ENCODE measurements at regions not wholly inside any gene's neighbourhood (a gene's known extent, or its start where the extent isn't known, plus 50 kb on each side); places are given as distances from the start of the nearest gene placed in this dataset.

DNA sequence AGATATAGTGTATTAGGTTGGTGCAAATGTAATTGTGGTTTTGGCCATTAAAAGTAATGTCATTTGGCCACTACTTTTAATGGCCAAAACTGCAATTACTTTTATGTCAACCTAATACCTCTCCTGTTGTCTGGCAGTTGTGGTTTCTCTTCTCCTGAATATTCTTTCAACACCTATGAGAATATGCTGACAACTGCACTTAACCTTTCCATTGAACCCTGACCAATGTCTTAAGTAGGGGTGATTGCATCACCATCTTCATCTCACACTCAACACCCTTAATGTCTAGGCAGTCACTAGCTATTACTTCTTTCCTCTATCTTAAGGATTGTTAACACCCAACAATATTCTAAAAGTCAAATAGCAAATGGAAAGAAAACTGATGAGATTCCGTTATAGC, 200.5 kb upstream of the HSF2 start:
- Histone ChIP-seq H3K27me3 (ENCODE audit: control insufficient read depth in 1 of 2, insufficient read depth in 2 of 2, low read length in 2 of 2) (no peaks in the 10 kb centered on the region; a peak in 1 of 5 replicates), H3K79me2 (ENCODE audit: insufficient read depth, low read length) (no peaks in the 10 kb centered on the region), H3K9ac (ENCODE audit: insufficient read depth, low read depth, low read length) (no peak overlapping the region), H3K36me3 (replicated peaks in 1 of 2; ENCODE audit: control insufficient read depth in 1 of 2, insufficient read depth in 2 of 2, low read length in 2 of 2) (no peaks in the 10 kb centered on the region), H3K4me1 (ENCODE audit: insufficient read depth, low read length) (no peaks in the 10 kb centered on the region), H3K9me3 (ENCODE audit: low read length) (no peaks in the 10 kb centered on the region), H3K27ac (ENCODE audit: extremely low read length, insufficient read depth, low read length) (no peak overlapping the region), H4K20me1 (ENCODE audit: insufficient read depth, low read length) (no peaks in the 10 kb centered on the region), H2AFZ (ENCODE audit: low read length) (no peak overlapping the region), H3K4me3 (replicated peaks in 1 of 3; ENCODE audit: insufficient read depth in 1 of 3, low read depth in 2 of 3, low read length in 3 of 3) (no peak overlapping the region), H3K4me2 (ENCODE audit: low read depth, low read length) (no peak overlapping the region)
- in situ Hi-C loops (cut with HindIII; ENCODE audit: extremely low pct_ligation_motif_present, low pct_unique_long_range_greater_than_20kb), result no loop called here
- ChIA-PET CTCF (ENCODE audit: low intra/inter-chr PET ratio, low total read pairs) (no interaction called here), POLR2A (no interaction called here)
- WGBS (ENCODE audit: low lambda C conversion rate), result 0% methylated on average over 1 of the region's 1 CpG
- intact Hi-C loops (cut with micrococcal nuclease; ENCODE audit: unreplicated experiment), result no loop called here
- ATAC-seq, result no peak
- BruUV-seq (replicated peaks), result no TSS peak
- no peak for FAIRE-seq
- DNase-seq (ENCODE audit: low spot score), result no peak
- TF ChIP-seq, protein P1, sequence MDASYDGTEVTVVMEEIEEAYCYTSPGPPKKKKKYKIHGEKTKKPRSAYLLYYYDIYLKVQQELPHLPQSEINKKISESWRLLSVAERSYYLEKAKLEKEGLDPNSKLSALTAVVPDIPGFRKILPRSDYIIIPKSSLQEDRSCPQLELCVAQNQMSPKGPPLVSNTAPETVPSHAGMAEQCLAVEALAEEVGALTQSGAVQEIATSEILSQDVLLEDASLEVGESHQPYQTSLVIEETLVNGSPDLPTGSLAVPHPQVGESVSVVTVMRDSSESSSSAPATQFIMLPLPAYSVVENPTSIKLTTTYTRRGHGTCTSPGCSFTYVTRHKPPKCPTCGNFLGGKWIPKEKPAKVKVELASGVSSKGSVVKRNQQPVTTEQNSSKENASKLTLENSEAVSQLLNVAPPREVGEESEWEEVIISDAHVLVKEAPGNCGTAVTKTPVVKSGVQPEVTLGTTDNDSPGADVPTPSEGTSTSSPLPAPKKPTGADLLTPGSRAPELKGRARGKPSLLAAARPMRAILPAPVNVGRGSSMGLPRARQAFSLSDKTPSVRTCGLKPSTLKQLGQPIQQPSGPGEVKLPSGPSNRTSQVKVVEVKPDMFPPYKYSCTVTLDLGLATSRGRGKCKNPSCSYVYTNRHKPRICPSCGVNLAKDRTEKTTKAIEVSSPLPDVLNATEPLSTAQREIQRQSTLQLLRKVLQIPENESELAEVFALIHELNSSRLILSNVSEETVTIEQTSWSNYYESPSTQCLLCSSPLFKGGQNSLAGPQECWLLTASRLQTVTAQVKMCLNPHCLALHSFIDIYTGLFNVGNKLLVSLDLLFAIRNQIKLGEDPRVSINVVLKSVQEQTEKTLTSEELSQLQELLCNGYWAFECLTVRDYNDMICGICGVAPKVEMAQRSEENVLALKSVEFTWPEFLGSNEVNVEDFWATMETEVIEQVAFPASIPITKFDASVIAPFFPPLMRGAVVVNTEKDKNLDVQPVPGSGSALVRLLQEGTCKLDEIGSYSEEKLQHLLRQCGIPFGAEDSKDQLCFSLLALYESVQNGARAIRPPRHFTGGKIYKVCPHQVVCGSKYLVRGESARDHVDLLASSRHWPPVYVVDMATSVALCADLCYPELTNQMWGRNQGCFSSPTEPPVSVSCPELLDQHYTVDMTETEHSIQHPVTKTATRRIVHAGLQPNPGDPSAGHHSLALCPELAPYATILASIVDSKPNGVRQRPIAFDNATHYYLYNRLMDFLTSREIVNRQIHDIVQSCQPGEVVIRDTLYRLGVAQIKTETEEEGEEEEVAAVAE (CRISPR knock-in tag; IDR thresholded peaks at IDR 0.05; ENCODE audit: borderline replicate concordance), result no peak
- no peak for TF ChIP-seq GPN1 (CRISPR knock-in tag; IDR thresholded peaks at IDR 0.05; ENCODE audit: borderline replicate concordance)
- TF ChIP-seq ZNF570 (CRISPR knock-in tag; IDR thresholded peaks at IDR 0.05; ENCODE audit: borderline replicate concordance), result no peak
- TF ChIP-seq, protein P2, sequence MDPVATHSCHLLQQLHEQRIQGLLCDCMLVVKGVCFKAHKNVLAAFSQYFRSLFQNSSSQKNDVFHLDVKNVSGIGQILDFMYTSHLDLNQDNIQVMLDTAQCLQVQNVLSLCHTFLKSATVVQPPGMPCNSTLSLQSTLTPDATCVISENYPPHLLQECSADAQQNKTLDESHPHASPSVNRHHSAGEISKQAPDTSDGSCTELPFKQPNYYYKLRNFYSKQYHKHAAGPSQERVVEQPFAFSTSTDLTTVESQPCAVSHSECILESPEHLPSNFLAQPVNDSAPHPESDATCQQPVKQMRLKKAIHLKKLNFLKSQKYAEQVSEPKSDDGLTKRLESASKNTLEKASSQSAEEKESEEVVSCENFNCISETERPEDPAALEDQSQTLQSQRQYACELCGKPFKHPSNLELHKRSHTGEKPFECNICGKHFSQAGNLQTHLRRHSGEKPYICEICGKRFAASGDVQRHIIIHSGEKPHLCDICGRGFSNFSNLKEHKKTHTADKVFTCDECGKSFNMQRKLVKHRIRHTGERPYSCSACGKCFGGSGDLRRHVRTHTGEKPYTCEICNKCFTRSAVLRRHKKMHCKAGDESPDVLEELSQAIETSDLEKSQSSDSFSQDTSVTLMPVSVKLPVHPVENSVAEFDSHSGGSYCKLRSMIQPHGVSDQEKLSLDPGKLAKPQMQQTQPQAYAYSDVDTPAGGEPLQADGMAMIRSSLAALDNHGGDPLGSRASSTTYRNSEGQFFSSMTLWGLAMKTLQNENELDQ (CRISPR knock-in tag; IDR thresholded peaks at IDR 0.05; ENCODE audit: borderline replicate concordance), result no peak
- TF ChIP-seq PHF5A (CRISPR knock-in tag; IDR thresholded peaks at IDR 0.05; ENCODE audit: low read depth, unreplicated experiment), result no peak
- TF ChIP-seq SYNCRIP (IDR thresholded peaks at IDR 0.05; ENCODE audit: insufficient read depth, low read depth, low read length), result no peak
- no peak for TF ChIP-seq ZSCAN20 (CRISPR knock-in tag; IDR thresholded peaks at IDR 0.05; ENCODE audit: borderline replicate concordance)
- no peak for TF ChIP-seq ZFYVE20 (CRISPR knock-in tag; IDR thresholded peaks at IDR 0.05; ENCODE audit: borderline replicate concordance, low read depth)
- TF ChIP-seq KAT7 (CRISPR knock-in tag; IDR thresholded peaks at IDR 0.05; ENCODE audit: borderline replicate concordance), result no peak
- TF ChIP-seq SOX5 (CRISPR knock-in tag; IDR thresholded peaks at IDR 0.05; ENCODE audit: borderline replicate concordance), result no peak
- peak; percentile 51; the same call in 1 of the 2 replicates for TF ChIP-seq CEBPB (IDR thresholded peaks at IDR 0.05; ENCODE audit: borderline replicate concordance, low read depth, low read length)
- no peak for TF ChIP-seq SIX1 (CRISPR knock-in tag; IDR thresholded peaks at IDR 0.05; ENCODE audit: borderline replicate concordance)
- TF ChIP-seq ZBTB7B (CRISPR knock-in tag; IDR thresholded peaks at IDR 0.05), result no peak
- TF ChIP-seq ZNF564 (CRISPR knock-in tag; IDR thresholded peaks at IDR 0.05), result no peak
- TF ChIP-seq FOXK2 (IDR thresholded peaks at IDR 0.05), result no peak
- peak; percentile 43 to 61 for TF ChIP-seq MAFK (conservative IDR thresholded peaks at IDR 0.05 in 1 of 2, IDR thresholded peaks at IDR 0.05 in 1 of 2; ENCODE audit: low read length in 2 of 2)
- TF ChIP-seq ZNF549 (CRISPR knock-in tag; IDR thresholded peaks at IDR 0.05), result no peak
- no peak for TF ChIP-seq ZNF44 (CRISPR knock-in tag; IDR thresholded peaks at IDR 0.05)
- TF ChIP-seq, protein P3, sequence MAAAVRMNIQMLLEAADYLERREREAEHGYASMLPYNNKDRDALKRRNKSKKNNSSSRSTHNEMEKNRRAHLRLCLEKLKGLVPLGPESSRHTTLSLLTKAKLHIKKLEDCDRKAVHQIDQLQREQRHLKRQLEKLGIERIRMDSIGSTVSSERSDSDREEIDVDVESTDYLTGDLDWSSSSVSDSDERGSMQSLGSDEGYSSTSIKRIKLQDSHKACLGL (CRISPR knock-in tag; IDR thresholded peaks at IDR 0.05), result no peak
